GM12891 (cell line): ENCODE measurements at regions not wholly inside any gene's neighbourhood (a gene's known extent, or its start where the extent isn't known, plus 50 kb on each side); places are given as distances from the start of the nearest gene placed in this dataset.

Source experiments
- POLR2A ChIP-seq: IDR thresholded peaks from 2 replicates; pipeline ENCODE4 v1.6.1; 2011; ENCODE audit warnings: low read depth, low read length, control low read depth
- POLR2AphosphoS5 ChIP-seq: IDR thresholded peaks from 2 replicates; pipeline ENCODE4 v1.6.1; 2011; ENCODE audit warnings: low read depth, low read length, control low read depth
- TAF1 ChIP-seq: IDR thresholded peaks from 2 replicates; pipeline ENCODE4 v1.6.1; 2011; ENCODE audit warnings: low read depth, low read length, control low read depth

GRCh38 chr1:10888291-10888690 is 91.8 kb upstream of the CASZ1 start:
- TF ChIP-seq POLR2AphosphoS5 (no peak), TAF1 (no peak), POLR2A (no peak)
